ENCODE measurements at regions not wholly inside any gene's neighbourhood (a gene's known extent, or its start where the extent isn't known, plus 50 kb on each side); places are given as distances from the start of the nearest gene placed in this dataset.

DNA sequence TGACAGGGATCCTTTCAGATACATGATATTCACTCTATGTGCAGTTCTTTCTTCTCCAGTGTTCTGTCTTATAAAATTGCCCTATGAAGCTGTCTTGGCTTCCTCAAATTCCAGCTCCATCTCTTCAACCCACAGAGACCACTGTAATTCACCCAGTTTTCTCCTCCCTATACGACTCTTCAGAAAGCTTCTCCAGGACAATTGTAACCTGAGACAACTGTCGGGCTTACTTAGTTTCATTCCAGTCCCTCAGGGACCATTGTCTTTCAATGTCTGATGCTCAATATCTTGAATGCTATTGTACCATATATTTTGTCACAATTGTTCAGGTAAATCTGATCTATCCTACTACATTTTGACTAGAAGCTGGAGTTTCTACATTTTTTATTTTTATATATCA is 345.3 kb downstream of the RPL10L start:
- no peak overlapping the region for H2AFZ ChIP-seq (ENCODE audit: low read length)
- H3K36me3 ChIP-seq (ENCODE audit: insufficient read depth, low read length), result no peaks in the 10 kb centered on the region
- H3K9me3 ChIP-seq (ENCODE audit: low read length), result no peaks in the 10 kb centered on the region
- no peak overlapping the region for H3K27ac ChIP-seq (ENCODE audit: low read depth, low read length, poor library complexity, severe bottlenecking)
- no peaks in the 10 kb centered on the region for H3K4me1 ChIP-seq (ENCODE audit: insufficient read depth, low read length, poor library complexity, severe bottlenecking)
- BruUV-seq (replicated peaks), result no TSS peak
- no peaks in the 10 kb centered on the region for H3K79me2 ChIP-seq (ENCODE audit: insufficient read depth, low read depth, low read length)
- intact Hi-C loops (cut with micrococcal nuclease; ENCODE audit: unreplicated experiment), result no loop called here
- CTCF ChIA-PET (ENCODE audit: unreplicated experiment), result no interaction called here
- no peak for DNase-seq (ENCODE audit: low spot score)
- no peak overlapping the region for H3K4me3 ChIP-seq (ENCODE audit: low read depth, low read length, poor library complexity, severe bottlenecking)
- TF ChIP-seq, protein P1, sequence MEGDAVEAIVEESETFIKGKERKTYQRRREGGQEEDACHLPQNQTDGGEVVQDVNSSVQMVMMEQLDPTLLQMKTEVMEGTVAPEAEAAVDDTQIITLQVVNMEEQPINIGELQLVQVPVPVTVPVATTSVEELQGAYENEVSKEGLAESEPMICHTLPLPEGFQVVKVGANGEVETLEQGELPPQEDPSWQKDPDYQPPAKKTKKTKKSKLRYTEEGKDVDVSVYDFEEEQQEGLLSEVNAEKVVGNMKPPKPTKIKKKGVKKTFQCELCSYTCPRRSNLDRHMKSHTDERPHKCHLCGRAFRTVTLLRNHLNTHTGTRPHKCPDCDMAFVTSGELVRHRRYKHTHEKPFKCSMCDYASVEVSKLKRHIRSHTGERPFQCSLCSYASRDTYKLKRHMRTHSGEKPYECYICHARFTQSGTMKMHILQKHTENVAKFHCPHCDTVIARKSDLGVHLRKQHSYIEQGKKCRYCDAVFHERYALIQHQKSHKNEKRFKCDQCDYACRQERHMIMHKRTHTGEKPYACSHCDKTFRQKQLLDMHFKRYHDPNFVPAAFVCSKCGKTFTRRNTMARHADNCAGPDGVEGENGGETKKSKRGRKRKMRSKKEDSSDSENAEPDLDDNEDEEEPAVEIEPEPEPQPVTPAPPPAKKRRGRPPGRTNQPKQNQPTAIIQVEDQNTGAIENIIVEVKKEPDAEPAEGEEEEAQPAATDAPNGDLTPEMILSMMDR (conservative IDR thresholded peaks at IDR 0.05; ENCODE audit: low read length), result no peak
- no peak for TF ChIP-seq EZH2phosphoT487 (IDR thresholded peaks at IDR 0.05; ENCODE audit: borderline replicate concordance, low read depth, low read length)
- POLR2A ChIA-PET, result no interaction called here
- H3K9me2 ChIP-seq (ENCODE audit: insufficient read depth, low read length), result no peaks in the 10 kb centered on the region
- no peaks in the 10 kb centered on the region for H4K20me1 ChIP-seq (ENCODE audit: insufficient read depth, low read length)
- H3K4me2 ChIP-seq (ENCODE audit: low read length), result no peak overlapping the region

- intact Hi-C loops (cut with micrococcal nuclease; ENCODE audit: unreplicated experiment), result no loop called here
- no peak for DNase-seq (ENCODE audit: low spot score)
- TF ChIP-seq EZH2phosphoT487 (IDR thresholded peaks at IDR 0.05; ENCODE audit: borderline replicate concordance, low read depth, low read length), result no peak
- no peaks in the 10 kb centered on the region for H3K9me2 ChIP-seq (ENCODE audit: insufficient read depth, low read length)
- peaks cover 12% of the 10 kb centered on the region; the same call in 1 of the 2 replicates for H3K9me3 ChIP-seq (ENCODE audit: low read length)
- no TSS peak for BruUV-seq (replicated peaks)
- H3K36me3 ChIP-seq (ENCODE audit: insufficient read depth, low read length), result no peaks in the 10 kb centered on the region
- H3K4me2 ChIP-seq (ENCODE audit: low read length), result no peak overlapping the region
- POLR2A ChIA-PET, result no interaction called here
- H4K20me1 ChIP-seq (ENCODE audit: insufficient read depth, low read length), result no peaks in the 10 kb centered on the region
- no peaks in the 10 kb centered on the region for H3K79me2 ChIP-seq (ENCODE audit: insufficient read depth, low read depth, low read length)
- no peaks in the 10 kb centered on the region for H3K4me1 ChIP-seq (ENCODE audit: insufficient read depth, low read length, poor library complexity, severe bottlenecking)
- no peak overlapping the region for H3K27ac ChIP-seq (ENCODE audit: low read depth, low read length, poor library complexity, severe bottlenecking)
- H3K4me3 ChIP-seq (ENCODE audit: low read depth, low read length, poor library complexity, severe bottlenecking), result no peak overlapping the region
- CTCF ChIA-PET (ENCODE audit: unreplicated experiment), result no interaction called here
- no peak overlapping the region for H2AFZ ChIP-seq (ENCODE audit: low read length)
Measured at GRCh38 chr14:46300765-46301164, 350.8 kb downstream of the RPL10L start.

DNA sequence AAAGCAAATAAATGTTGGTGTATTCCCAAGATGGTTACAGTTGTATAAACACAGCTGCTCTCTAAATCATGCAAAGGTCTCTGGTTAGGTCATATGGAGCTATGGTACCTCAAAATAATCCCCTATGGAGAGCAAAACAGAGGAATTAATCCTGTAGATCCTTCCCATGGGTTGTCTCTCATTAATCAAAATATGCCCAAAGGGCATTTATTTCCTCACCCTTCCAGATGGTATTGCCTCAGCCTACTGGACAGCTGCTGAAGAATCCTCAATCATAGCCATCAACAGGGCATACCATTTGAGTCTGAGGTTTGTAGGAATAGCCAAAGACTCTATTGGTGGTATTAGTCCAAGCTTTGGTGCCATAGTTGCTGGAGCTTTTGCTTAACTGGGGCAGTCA is 360.9 kb downstream of the RPL10L start:
- DNase-seq (ENCODE audit: low spot score), result no peak
- BruUV-seq (replicated peaks), result no TSS peak
- CTCF ChIA-PET (ENCODE audit: unreplicated experiment), result no interaction called here

More for the DNA sequence above, 360.9 kb downstream of the RPL10L start:
- no peaks in the 10 kb centered on the region for H3K79me2 ChIP-seq (ENCODE audit: insufficient read depth, low read depth, low read length)
- H3K27ac ChIP-seq (ENCODE audit: low read depth, low read length, poor library complexity, severe bottlenecking), result no peak overlapping the region
- H3K4me3 ChIP-seq (ENCODE audit: low read depth, low read length, poor library complexity, severe bottlenecking), result no peak overlapping the region
- intact Hi-C loops (cut with micrococcal nuclease; ENCODE audit: unreplicated experiment), result no loop called here
- no peak overlapping the region for H2AFZ ChIP-seq (ENCODE audit: low read length)
- TF ChIP-seq, protein P1 (conservative IDR thresholded peaks at IDR 0.05; ENCODE audit: low read length), result no peak
- TF ChIP-seq EZH2phosphoT487 (IDR thresholded peaks at IDR 0.05; ENCODE audit: borderline replicate concordance, low read depth, low read length), result no peak
- H3K9me3 ChIP-seq (ENCODE audit: low read length), result no peaks in the 10 kb centered on the region
- POLR2A ChIA-PET, result no interaction called here
- H3K4me2 ChIP-seq (ENCODE audit: low read length), result no peak overlapping the region
- H4K20me1 ChIP-seq (ENCODE audit: insufficient read depth, low read length), result no peaks in the 10 kb centered on the region
- no peaks in the 10 kb centered on the region for H3K4me1 ChIP-seq (ENCODE audit: insufficient read depth, low read length, poor library complexity, severe bottlenecking)
- H3K36me3 ChIP-seq (ENCODE audit: insufficient read depth, low read length), result no peaks in the 10 kb centered on the region
- no peaks in the 10 kb centered on the region for H3K9me2 ChIP-seq (ENCODE audit: insufficient read depth, low read length)
